ENCODE measurements at regions not wholly inside any gene's neighbourhood (a gene's known extent, or its start where the extent isn't known, plus 50 kb on each side); places are given as distances from the start of the nearest gene placed in this dataset.

DNA sequence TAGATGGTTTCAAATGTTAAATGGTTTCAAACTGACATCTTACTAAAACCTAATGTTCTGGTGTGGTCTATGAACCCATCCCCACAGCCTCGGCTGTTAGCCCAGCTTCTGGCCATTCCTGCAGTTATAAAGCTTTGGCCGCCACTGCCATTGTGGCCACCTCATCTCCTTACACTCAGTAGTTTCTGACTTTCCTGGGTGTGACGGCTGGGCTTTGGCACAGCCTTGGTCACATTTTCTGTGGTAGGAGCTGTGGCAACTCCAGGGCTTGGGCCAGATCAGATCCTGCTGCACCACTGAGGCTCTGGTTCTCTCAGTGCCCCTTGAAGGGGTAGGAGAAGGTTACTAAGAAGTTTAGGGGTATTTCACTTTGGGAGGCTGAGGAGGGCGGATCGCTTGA, 84.2 kb upstream of the STXBP6 start:
- DNase-seq: no peak

DNA sequence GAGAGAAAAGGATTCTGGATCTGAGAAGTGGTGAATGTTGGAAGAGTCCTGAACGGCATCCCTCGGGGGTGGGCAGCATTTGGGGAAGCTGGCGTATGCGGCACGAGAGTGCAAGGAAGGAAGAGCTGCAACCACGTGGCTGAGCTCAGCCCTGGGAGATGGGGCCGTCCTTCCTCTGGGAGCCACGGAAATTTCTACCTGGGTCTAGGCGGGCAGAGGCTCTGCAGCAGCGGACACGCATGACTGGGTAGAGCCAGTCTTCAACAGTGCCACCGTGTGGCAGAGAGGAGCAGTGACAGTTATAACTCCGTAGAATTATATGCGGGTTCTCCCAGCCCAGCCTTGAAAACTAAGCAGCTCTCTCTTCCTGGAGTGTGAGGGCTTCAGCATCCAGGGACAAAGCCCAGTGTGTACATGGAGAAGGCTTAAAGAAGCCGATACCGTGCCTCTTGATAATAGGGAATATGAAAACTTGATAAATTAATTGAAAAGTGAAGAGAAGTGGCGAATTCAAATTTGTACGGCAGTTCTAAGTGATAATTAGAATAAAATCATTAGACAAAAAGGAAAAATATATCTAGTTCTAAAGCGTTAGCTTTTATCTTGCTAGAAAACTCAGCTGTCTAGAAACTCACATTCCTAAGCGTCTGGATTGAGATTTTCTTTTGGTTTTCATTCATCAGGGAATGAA, 82.9 kb upstream of the STXBP6 start:
- peak; percentile 21 for DNase-seq

DNA sequence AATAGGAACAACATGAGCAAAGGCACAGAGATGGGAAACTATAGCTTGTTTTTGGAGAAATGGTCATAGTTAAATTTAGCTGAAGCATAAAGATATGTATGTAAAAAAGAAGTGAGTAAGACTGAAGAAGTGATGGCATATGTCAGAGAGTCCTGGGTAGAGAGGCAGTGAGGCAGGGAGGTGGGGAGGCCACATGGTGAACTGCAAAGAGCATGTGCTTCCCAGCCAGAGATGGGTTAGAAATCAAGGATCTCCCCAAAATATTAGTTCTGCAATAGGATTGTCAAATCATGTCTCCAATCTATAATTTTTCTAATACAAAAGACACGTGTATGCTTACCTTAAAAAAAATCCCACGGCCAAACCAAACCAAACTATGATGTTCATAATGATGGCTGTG, 82.1 kb upstream of the STXBP6 start:
- no peak for DNase-seq

DNA sequence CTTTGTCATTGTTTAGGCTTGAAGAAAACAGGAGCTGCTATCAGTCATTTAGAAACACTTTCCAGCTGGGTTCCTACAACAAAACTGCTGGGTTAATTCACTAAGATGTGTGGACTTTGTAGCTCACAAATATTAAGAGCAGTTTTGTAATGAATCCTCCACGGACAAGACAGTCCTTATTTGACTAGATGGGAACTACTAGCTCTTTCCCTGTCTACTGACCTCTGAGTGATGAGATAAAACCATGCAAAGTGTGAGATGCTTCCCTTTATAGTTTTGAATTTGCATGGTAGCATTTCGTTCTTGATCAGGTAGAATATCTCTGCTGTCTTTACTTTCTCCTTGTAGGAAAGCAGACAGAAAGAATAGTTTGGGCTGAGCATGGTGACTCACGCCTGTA, 72.9 kb upstream of the STXBP6 start:
- no peak for DNase-seq

DNA sequence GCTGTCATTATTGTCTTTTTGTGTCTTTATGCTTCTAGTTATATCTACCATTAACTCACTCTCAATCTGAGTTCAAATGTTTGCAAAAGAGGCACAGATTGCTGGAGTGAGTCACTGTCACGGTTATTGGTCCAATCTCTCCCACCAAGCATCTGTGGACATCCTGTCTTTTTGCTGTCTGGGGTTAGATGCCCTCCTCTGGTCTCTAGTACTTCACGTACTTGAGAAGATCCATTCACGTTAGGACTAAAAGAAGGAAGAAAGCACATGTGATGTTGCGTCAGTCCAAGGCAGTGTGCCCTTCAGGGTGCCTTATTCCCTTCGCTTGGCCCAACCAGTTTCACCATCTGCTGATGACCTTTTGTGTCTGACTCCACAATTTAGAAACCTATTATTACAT, 72.3 kb upstream of the STXBP6 start:
- DNase-seq: no peak

DNA sequence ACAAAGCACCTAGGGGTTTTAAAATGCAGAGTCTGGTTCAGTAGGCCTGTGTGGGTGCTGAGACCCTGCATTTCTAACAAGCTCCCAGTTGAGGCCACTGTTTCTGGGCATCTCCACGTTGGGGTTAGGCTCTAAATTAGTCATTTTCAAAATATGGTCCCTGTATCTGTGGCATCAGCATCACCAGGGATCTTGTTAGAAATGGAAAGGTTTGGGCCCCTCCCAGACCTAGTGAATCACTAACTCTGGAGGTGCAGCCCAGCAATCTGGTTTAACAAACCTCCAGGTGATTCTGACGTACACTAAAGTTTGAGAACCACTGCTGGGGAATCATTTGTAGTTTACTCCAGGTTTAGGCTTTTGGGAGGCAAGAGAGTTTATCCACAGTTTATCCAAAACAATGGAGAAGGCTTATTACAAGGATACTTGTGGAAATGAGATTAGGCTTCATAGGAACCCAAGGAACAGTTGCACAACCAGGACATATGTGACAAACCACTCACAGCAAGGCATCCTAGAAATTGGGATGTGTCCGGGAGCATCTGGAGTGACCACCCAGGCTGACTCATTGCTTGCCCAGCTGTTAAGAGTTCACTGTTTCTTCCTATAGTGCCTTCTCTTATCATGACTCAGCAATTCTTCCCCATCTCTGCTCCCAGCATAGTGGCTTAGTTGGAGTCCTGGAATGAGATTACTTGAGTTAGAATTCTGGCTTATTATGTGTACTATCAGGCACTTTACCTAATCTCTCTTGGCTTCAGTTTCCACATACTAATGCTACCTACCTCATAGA, 71.6 kb upstream of the STXBP6 start:
- no peak for DNase-seq

DNA sequence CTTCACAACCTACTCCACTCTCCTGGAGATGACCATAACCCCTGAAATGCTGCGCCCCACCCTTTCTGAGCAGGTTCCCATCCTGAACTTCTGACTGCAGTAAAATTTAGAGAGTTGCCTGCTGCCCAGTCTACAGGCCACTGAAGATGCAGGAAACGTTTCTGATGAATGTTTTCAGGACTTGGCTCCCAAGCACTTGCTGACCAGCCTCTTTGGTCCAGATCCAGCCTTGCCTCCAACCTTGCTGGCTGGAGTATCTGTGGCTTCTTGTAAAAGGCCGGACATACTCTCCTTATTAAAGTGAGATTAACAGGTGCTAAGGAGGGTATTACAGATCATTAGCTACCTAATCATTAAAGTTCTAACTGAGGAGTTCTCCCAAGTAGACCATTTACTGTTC, 70.3 kb upstream of the STXBP6 start:
- DNase-seq: no peak

DNA sequence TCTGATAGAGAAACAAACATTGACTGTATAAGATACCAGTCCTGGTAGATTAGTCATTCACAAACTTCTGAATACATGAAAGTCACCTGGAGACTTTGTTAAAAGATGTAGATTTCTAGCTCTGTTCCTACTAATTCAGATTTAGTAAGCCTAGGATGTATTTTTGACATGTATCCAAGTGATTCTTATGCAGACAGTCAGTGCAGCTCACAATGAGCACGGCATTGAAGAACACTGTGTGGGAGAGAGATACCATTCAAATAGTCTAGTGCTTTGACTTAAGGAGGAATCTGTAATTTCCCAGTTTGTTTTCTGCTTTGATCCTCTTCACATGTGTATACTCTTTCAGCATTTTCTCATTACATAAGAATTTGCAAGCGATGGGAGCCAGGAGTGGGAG, 68.7 kb upstream of the STXBP6 start:
- DNase-seq: no peak

DNA sequence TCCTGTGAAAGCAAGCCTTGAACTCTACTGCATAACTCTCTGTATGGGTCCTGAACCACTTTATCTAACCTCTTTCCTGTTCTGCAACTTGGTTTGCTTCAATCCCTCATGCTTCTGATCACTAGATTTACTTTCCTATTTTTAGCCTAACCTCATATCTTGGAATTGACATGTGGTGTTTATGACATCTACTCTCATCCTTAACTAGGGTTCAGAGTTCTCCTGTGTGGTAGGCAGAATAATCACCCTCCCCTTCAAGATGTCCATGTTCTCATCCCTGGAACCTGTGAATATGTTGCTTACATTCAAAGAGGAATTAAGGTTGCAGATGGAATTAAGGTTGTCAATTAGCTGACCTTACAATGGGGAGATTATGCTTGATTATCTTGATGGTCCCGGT, 67.4 kb upstream of the STXBP6 start:
- no peak for DNase-seq

DNA sequence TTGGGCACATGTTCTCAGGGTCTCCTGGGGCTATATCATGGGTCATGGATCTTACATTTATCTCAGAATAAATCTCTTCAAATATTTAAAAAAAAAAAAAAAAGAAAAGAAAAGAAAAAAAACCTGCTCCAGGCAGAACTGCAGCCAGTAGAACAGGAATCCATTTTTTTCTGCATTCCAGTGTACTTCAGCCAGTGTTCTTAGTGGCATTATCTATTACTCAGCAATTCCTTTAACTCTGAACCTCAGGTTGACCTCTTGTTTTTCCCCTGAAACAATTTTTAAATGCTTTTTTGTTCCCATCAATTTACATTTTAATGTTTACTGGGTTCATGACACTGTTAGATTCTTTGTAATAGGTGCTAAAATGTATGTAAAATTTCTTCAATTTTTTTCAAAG, 66.7 kb upstream of the STXBP6 start:
- DNase-seq: no peak

DNA sequence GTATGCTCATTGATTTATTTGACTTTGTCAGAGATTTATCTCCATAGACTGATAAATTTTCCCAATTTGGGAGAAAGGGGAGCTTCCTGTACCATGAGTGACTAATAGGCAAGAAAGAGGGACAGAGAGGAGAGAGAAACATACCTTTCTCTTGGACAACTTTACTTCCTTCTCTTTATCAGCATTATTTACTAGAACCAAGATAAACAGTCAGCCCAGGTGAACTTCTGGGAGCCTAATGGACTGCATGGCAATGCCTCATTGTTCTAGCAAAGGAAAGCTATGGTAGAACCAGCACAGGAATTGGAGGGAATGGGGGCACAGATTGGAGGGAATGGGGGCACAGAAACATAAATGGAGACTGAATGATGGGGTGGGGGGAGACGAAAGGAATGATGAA, 63.4 kb upstream of the STXBP6 start:
- DNase-seq: no peak

DNA sequence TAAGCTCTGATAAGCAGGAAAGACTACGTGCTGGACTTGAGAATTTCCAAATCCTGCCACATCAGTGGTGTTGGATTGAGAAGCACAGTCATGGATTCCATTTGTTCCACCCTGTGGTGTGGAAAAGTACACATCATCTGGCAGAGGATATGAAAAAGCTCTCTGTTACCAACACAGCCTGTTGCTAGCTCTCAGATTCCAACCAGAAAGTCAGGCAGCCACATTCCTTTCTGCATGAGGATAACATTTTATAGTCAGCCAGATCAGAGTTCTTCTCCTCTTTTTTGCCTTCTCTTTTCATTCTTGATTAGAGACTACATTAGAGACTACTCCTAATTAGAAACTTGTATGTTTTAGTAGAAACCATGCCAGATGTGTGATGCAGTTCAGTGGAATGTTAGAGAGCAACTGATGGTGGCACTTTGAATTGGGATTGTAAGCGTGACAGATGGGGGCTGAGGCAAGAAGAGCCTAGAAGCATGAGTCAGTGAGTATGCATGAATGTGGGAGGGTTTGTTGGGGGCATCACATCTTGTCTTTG, 61.2 kb upstream of the STXBP6 start:
- no peak for DNase-seq

DNA sequence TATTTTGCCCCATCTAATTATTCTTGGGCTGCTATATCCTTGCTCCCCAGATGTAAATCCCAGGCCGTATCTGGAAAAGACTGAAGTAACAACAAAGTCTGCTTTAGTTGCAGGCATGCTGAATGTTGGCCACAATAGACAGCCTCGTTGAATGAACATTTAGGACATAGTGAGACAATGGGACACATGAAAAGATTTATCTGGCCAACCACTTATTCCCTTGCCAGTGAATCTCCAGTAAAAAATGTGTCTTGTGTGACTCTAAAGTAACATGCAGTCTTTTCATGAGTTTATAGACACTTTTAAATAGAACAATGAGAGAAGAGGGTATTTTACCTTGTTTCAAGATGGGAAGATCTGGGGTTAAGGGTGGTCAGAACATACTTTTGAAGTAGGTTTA, 60.2 kb upstream of the STXBP6 start:
- DNase-seq: no peak

DNA sequence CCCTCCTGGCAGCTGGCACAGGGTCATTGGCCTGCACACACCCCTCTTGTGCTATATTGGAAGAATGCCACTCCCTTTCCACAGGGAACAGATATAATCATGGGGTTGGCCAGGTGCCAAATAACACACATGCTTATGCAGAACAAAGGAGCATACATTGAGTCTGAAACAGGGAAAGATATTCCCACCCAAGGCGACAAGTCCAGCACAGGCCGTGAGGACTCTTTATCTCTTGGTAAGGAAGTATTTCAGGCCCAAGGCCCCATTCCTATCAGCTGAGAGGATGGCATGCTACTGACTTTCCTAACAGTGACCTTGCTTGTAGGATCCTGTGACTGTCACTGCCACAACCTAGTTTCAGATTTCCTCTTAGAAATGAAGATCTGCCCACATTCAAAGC, 59.0 kb upstream of the STXBP6 start:
- no peak for DNase-seq

DNA sequence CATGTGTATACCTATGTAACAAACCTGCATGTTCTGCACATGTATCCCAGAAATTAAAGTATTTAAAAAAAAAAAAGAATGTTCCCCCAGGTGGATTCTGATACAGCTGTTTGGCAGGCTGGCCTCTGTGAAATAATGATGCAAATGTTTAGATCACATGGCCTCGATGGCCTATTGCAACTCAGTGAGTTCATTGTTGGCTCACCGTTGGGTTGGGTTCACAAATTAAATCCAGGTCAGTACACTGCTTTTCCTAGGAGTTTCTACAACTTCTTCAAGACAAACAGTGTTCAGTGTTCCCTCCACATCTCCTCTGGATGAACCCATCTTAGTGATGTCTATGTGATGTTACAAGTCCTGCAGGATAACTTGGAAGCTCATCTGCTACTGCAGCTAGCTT, 58.3 kb upstream of the STXBP6 start:
- no peak for DNase-seq

DNA sequence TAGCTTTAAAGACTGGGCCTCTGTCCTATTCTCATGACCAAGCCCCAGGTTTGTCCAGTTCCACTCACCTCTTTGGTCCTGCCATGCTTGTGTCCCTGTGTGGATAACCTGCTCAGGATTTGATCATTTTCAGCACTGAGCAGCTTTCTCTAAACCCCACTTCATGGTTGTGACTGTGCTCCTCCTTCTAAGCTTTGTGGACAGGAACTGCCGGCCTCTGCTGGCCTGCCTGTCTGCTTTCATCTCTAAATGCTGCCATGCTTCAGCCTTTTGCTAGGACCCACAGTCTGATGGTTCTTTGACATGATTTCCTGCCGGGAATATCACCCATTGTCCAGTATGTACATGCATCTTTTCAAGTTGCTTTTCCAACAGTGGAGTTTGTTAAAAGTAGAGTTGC, 53.9 kb upstream of the STXBP6 start:
- no peak for DNase-seq

DNA sequence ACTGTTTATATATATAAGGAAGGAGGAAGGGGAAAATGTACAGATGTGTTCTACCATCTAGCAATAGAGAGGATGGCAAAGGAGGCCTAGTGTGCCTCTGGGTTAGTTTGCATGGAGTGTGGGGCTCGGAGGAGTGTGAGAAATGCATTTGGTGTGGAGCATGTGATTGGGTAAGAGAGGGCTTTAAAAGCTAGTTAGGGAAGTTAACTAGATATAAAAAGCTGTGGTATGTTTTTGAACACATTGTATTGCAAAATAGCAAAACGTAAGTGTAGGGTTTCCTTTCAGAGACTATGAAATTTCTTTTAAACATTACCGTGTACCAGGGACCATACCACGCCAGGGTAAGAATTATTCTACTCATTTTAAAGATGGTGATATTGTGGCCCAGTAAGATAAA, 53.3 kb upstream of the STXBP6 start:
- no peak for DNase-seq

DNA sequence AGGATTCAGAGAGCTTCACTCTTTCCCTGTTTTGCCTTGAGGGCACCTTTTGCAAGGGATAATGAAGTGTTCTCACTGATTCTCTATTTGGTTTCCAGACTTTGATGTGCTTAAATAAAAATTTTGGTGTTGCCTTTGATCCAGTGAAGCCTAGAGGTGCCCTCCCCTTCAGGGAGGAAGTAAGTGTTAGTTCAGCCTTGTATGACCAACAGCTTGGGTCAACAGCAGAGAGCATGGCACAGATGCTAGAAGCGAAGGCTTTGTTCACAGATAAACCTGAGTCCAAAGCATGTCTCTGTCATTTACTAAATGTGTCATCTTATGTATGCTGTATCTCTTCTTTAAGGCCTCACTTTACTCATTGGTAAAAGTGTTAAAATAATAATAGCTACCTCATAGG, 52.8 kb upstream of the STXBP6 start:
- no peak for DNase-seq

DNA sequence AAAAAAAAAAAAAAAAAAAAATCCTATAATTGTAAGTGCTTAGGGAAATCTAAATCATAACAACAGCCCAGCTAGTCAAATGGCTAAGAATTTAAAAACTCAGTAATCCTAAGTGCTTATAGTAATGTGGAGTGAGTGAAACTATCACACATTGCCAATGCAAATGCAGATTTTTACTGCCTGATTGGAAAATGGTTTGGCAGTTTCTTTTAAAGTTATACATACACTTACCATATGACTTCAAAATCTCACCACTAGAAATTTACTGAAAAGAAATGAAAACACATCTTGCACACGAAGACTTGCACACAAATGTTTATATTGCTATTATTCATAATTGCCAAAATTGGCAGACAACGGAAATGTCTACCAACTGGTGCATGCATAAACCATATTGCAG, 51.3 kb upstream of the STXBP6 start:
- DNase-seq: no peak
